Mucosa of descending colon (tissue), 3 donors: ENCODE measurements at regions not wholly inside any gene's neighbourhood (a gene's known extent, or its start where the extent isn't known, plus 50 kb on each side); places are given as distances from the start of the nearest gene placed in this dataset.

Experiments used
- ATAC-seq: fragments of 200-7000 bp; cut with Tn5 transposase; one replicate; pipeline ENCODE4 v1.9.1; 2020; ENCODE audit warnings: mild to moderate bottlenecking, moderate library complexity
- DNase-seq, 3 donors: peaks; one replicate each; pipeline ENCODE4 v3.0.0-alpha.2; 2020
- H3K36me3 ChIP-seq: fragments of 200-600 bp; one replicate; pipeline ENCODE4 v1.8.0; 2021; ENCODE audit warnings: low read depth, mild to moderate bottlenecking
- H3K4me1 ChIP-seq: fragments of 200-600 bp; one replicate; pipeline ENCODE4 v1.8.0; 2021; ENCODE audit warnings: low read depth, mild to moderate bottlenecking
- H3K4me3 ChIP-seq: fragments of 200-600 bp; one replicate; pipeline ENCODE4 v1.8.0; 2021; ENCODE audit warnings: mild to moderate bottlenecking
- H3K9me3 ChIP-seq: fragments of 200-600 bp; one replicate; pipeline ENCODE4 v1.8.0; 2021; ENCODE audit warnings: mild to moderate bottlenecking
- intact Hi-C, 2 donors: fragments of 100-400 bp; cut with DNase I in 1 of 2; cut with micrococcal nuclease in 1 of 2; formaldehyde crosslinking; loops; one replicate each; pipeline versions ENCODE4 v1.11.0 to v1.11.1; 2022; cut with DNase I, micrococcal nuclease
- TF ChIP-seq, protein P1 (sequence below): fragments of 200-600 bp; IDR thresholded peaks from one replicate; pipeline ENCODE4 v1.8.0; 2022; ENCODE audit warnings: antibody characterized with exemption, mild to moderate bottlenecking
- donor health status: DM: no; HTN: no; CAD: no; lungs with moderate emphysema.
- donor health status: DM: no; HTN: no; CAD: no.
- donor health status: DM: no; HTN: yes; CAD: no.

DNA sequence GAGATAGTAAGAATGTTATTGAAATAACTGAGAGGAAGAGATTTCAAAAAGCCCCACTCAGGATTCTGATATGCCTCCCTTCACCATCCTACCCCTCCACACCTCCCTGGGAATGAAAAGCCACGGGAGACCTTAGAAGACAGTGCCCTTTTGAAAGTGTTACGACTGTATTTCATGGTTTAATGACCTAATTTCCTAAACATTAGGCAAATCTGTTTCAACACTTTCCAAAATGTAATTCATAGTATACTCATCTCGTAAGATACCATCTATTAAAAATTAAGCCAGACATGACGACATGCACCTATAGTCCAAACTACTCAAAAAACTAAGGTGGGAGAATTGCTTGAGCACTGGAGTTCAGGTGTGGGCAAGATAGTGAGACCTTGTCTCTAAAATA, 106.3 kb downstream of the HNRNPD start:
- H3K4me1 ChIP-seq = no peaks in the 10 kb centered on the region
- intact Hi-C loops = loop anchor here in 1 of 2 donors (5.0 kb wide), 1 partner anchor 860 kb away; no protein-coding TSS in a partner anchor
- H3K36me3 ChIP-seq = no peaks in the 10 kb centered on the region
- DNase-seq = no peak
- TF ChIP-seq, protein P1, sequence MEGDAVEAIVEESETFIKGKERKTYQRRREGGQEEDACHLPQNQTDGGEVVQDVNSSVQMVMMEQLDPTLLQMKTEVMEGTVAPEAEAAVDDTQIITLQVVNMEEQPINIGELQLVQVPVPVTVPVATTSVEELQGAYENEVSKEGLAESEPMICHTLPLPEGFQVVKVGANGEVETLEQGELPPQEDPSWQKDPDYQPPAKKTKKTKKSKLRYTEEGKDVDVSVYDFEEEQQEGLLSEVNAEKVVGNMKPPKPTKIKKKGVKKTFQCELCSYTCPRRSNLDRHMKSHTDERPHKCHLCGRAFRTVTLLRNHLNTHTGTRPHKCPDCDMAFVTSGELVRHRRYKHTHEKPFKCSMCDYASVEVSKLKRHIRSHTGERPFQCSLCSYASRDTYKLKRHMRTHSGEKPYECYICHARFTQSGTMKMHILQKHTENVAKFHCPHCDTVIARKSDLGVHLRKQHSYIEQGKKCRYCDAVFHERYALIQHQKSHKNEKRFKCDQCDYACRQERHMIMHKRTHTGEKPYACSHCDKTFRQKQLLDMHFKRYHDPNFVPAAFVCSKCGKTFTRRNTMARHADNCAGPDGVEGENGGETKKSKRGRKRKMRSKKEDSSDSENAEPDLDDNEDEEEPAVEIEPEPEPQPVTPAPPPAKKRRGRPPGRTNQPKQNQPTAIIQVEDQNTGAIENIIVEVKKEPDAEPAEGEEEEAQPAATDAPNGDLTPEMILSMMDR = no peak
- H3K9me3 ChIP-seq = no peaks in the 10 kb centered on the region
- no peak for ATAC-seq
- no peak overlapping the region for H3K4me3 ChIP-seq

DNA sequence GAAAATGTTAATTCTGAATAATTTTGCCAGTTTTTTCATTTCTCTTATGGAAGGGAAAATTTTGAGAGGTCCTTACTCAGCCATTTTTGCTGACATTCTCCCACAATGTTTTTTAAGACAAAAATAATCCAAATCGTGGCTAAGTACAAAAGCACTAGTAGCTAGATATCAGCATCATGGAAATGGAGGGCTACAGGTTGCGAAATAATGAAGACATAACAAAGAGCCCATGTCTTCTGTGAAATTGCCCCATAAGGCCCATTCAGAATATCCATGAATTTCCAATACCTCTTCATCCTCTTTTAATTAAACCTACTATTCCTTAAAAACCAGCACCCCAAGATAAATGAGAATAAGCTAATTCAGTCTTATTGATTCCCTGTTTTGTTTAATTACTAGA, 107.4 kb downstream of the HNRNPD start:
- TF ChIP-seq, protein P1 = no peak
- DNase-seq (no peak), ATAC-seq (no peak)
- H3K9me3 ChIP-seq = no peaks in the 10 kb centered on the region
- H3K4me3 ChIP-seq = no peak overlapping the region
- no peaks in the 10 kb centered on the region for H3K4me1 ChIP-seq
- H3K36me3 ChIP-seq = no peaks in the 10 kb centered on the region
- intact Hi-C loops = loop anchor here in 1 of 2 donors (5.0 kb wide), 1 partner anchor 859 kb away; no protein-coding TSS in a partner anchor

DNA sequence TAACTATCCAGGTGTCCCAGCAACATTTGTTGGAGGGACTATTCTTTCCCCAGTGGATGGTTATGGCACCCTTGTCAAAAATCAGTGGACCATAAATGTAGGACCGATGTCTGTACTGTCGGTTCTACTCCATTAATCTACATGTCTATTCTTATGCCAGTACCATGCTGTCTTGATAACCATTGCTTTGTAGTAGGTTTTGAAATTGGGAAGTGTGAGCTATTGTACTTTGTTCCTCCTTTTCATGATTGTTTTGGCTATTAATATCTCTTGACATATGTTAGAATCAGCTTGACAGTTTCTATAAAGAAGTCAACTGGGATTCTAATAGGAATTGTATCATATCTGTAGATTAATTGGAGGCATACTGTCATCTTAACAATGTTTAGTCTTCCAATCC, 112.7 kb downstream of the HNRNPD start:
- TF ChIP-seq, protein P1 = no peak
- Histone ChIP-seq H3K4me1 (no peaks in the 10 kb centered on the region), H3K9me3 (no peaks in the 10 kb centered on the region), H3K36me3 (no peaks in the 10 kb centered on the region), H3K4me3 (no peak overlapping the region)
- no peak for ATAC-seq
- intact Hi-C loops = no loop called here
- no peak for DNase-seq

DNA sequence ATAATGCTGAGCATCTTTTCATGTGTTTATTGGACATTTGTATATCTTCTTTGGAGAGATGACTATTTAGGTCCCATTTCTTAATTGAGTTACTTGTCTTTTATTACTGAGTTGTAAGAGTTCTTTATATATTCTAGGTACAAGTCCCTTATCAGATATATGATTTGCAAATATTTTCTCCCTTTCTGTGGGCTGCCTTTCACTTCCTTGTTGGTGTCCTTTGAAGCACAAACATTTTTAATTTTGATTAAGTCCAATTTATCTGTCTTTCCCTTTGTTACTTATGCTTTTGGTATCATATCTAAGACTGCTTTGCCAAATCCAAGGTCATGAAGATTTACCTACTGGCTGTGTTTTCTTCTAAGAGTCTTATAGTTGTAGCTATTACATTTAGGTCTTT, 113.2 kb downstream of the HNRNPD start:
- no peak for DNase-seq
- Histone ChIP-seq H3K9me3 (no peaks in the 10 kb centered on the region), H3K36me3 (no peaks in the 10 kb centered on the region), H3K4me3 (no peak overlapping the region), H3K4me1 (no peaks in the 10 kb centered on the region)
- TF ChIP-seq, protein P1 = no peak
- ATAC-seq = no peak
- intact Hi-C loops = no loop called here

DNA sequence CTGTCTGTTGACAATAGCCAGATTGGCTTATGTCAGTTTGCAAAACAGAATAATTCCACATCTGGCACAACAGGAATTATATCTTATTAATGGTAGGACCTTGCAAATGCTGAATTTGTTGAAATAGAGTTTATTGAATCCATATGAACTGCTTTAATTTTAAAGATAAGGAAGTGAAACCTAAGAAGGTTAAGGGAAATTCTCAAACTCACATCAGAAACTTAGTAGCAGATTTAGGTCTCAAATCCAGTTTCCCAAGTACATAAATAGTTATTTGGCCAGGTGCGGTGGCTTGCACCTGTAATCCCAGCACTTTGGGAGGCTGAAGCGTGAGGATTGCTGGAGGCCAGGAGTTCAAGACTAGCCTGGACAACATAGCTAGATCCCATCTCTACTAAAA, 117.1 kb downstream of the HNRNPD start:
- H3K4me1 ChIP-seq = no peaks in the 10 kb centered on the region
- intact Hi-C loops = no loop called here
- DNase-seq = no peak
- H3K9me3 ChIP-seq = no peaks in the 10 kb centered on the region
- TF ChIP-seq, protein P1 = no peak
- no peak overlapping the region for H3K4me3 ChIP-seq
- ATAC-seq = no peak
- no peaks in the 10 kb centered on the region for H3K36me3 ChIP-seq

DNA sequence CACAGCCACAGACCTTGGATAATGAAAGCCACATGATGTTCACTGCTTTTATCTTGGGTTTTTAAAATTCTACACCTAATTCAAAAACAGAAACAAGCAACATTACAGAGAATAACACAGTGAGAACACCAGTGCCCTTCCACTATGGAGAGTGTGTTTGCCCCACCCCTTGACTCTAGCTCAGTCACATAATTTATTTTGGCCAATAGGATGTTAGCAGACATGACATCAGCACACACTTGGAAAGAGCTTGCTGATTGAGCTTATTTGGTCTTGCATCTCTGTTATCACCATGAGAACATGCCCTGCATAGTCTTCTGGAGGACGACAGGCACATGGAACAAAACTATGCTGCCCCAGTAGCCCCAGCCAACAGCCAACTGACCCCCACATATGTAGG, 118.1 kb downstream of the HNRNPD start:
- TF ChIP-seq, protein P1 = no peak
- no peak overlapping the region for H3K4me3 ChIP-seq
- no peaks in the 10 kb centered on the region for H3K4me1 ChIP-seq
- H3K36me3 ChIP-seq = no peaks in the 10 kb centered on the region
- intact Hi-C loops = no loop called here
- DNase-seq = no peak
- no peak for ATAC-seq
- no peaks in the 10 kb centered on the region for H3K9me3 ChIP-seq
